Neuronal stem cell (in vitro differentiated cells): ENCODE measurements at regions not wholly inside any gene's neighbourhood (a gene's known extent, or its start where the extent isn't known, plus 50 kb on each side); places are given as distances from the start of the nearest gene placed in this dataset.
"Not testable (repeated sequence)": the region's sequence is repeated elsewhere in the genome, so short reads cannot be mapped to it uniquely, and the experiment has no call there.

ENCODE experiments used
- DNase-seq: peaks from one replicate; pipeline ENCODE4 v3.0.0-alpha.2; 2013; ENCODE audit warnings: low spot score
- H2AFZ ChIP-seq: one replicate; pipeline ENCODE4 v1.6.1; 2013; ENCODE audit warnings: mild to moderate bottlenecking, low read length, inconsistent platforms
- H2AK5ac ChIP-seq: 2 replicates; pipeline ENCODE4 v1.6.1; 2013; ENCODE audit warnings: low read depth, mild to moderate bottlenecking, inconsistent platforms, low read length, moderate library complexity, mixed read lengths
- H2BK120ac ChIP-seq: 2 replicates; pipeline ENCODE4 v1.6.1; 2013; ENCODE audit warnings: low read depth, mild to moderate bottlenecking, inconsistent platforms, low read length, moderate library complexity, mixed read lengths
- H2BK12ac ChIP-seq: one replicate; pipeline ENCODE4 v1.6.1; 2013; ENCODE audit warnings: low read length, inconsistent platforms
- H2BK15ac ChIP-seq: 2 replicates; pipeline ENCODE4 v1.6.1; 2013; ENCODE audit warnings: mild to moderate bottlenecking, low read length, inconsistent platforms, mixed read lengths
- H2BK5ac ChIP-seq: one replicate; pipeline ENCODE4 v1.6.1; 2013; ENCODE audit warnings: inconsistent platforms, mild to moderate bottlenecking, low read length, moderate library complexity
- H3K14ac ChIP-seq: one replicate; pipeline ENCODE4 v1.6.1; 2013; ENCODE audit warnings: low read length, inconsistent platforms
- H3K18ac ChIP-seq: 2 replicates; pipeline ENCODE4 v1.6.1; 2013; ENCODE audit warnings: low read length, inconsistent platforms
- H3K23ac ChIP-seq: 2 replicates; pipeline ENCODE4 v1.6.1; 2013; ENCODE audit warnings: low read depth, mild to moderate bottlenecking, mixed read lengths, low read length, inconsistent platforms; ENCODE audit not compliant: poor library complexity
- H3K27ac ChIP-seq: replicated peaks from 3 replicates; pipeline ENCODE4 v1.5.1; 2013; ENCODE audit warnings: low read length, inconsistent platforms
- H3K27me3 ChIP-seq, 3 experiments: 2 replicates each; pipeline ENCODE4 v1.6.1; 2013; ENCODE audit warnings: low read length in 3 of 3, mild to moderate bottlenecking in 2 of 3, inconsistent platforms in 1 of 3, low read depth in 1 of 3, mixed read lengths in 1 of 3, moderate library complexity in 1 of 3; ENCODE audit not compliant: control insufficient read depth in 3 of 3, insufficient read depth in 3 of 3
- H3K36me3 ChIP-seq, 2 donors: replicated peaks in 1 of 2; 2 replicates each; pipeline ENCODE4 v1.6.1; 2013; ENCODE audit warnings: low read length in 2 of 2; ENCODE audit not compliant: control insufficient read depth in 2 of 2, insufficient read depth in 2 of 2
- H3K4ac ChIP-seq: 2 replicates; pipeline ENCODE4 v1.6.1; 2013; ENCODE audit warnings: inconsistent platforms, mild to moderate bottlenecking, low read length, moderate library complexity
- H3K4me1 ChIP-seq, 2 donors: 1 replicate in 1 of 2; 2 replicates in 1 of 2; pipeline ENCODE4 v1.6.1; 2013; ENCODE audit warnings: low read length in 2 of 2, low read depth in 1 of 2; ENCODE audit not compliant: control insufficient read depth in 2 of 2, insufficient read depth in 1 of 2
- H3K4me2 ChIP-seq: one replicate; pipeline ENCODE4 v1.6.1; 2013; ENCODE audit warnings: mild to moderate bottlenecking, low read length, inconsistent platforms; ENCODE audit not compliant: insufficient read depth, poor library complexity, severe bottlenecking
- H3K4me3 ChIP-seq, 2 donors: 2 replicates each; pipeline ENCODE4 v1.5.1; 2013; ENCODE audit warnings: low read length in 2 of 2, mild to moderate bottlenecking in 2 of 2, inconsistent platforms in 1 of 2, moderate library complexity in 1 of 2
- H3K79me1 ChIP-seq: one replicate; pipeline ENCODE4 v1.6.1; 2013; ENCODE audit warnings: low read depth, mild to moderate bottlenecking, inconsistent platforms, low read length, moderate library complexity
- H3K9ac ChIP-seq: one replicate; pipeline ENCODE4 v1.6.1; 2013; ENCODE audit warnings: mild to moderate bottlenecking, low read depth, low read length, inconsistent platforms; ENCODE audit not compliant: poor library complexity
- H3K9me3 ChIP-seq, 2 donors: replicated peaks in 1 of 2; 2 replicates each; pipeline versions ENCODE3 to v1.6.1; 2013; ENCODE audit warnings: low read length in 2 of 2, mild to moderate bottlenecking in 2 of 2, inconsistent platforms in 1 of 2, low read depth in 1 of 2, mixed read lengths in 1 of 2, moderate library complexity in 1 of 2; ENCODE audit not compliant: control insufficient read depth in 2 of 2, insufficient read depth in 1 of 2
- H4K8ac ChIP-seq: one replicate; pipeline ENCODE4 v1.6.1; 2013; ENCODE audit warnings: low read depth, mild to moderate bottlenecking, inconsistent platforms, low read length, moderate library complexity
- H4K91ac ChIP-seq: one replicate; pipeline ENCODE4 v1.6.1; 2013; ENCODE audit warnings: low read length, low read depth, mild to moderate bottlenecking, inconsistent platforms; ENCODE audit not compliant: poor library complexity
- WGBS, 2 donors: extraction: QIAGEN DNeasy Blood & Tissue Kit; methylation state at CpG; one replicate each; pipeline ENCODE4 v1.1.7; 2013; ENCODE audit warnings: missing lambda C conversion rate in 2 of 2, mixed read lengths in 1 of 2; ENCODE audit not compliant: insufficient read length in 2 of 2, insufficient replicate concordance in 1 of 2; ENCODE audit errors: extremely low coverage in 2 of 2; 5-methylcytosine and 5-hydroxymethylcytosine counted together

- Histone ChIP-seq H3K18ac (no peak overlapping the region), H2BK12ac (no peak overlapping the region), H3K9ac (no peak overlapping the region), H3K14ac (no peak overlapping the region), H4K91ac (no peak overlapping the region), H4K8ac (no peak overlapping the region), H3K4me1 (no peaks in the 10 kb centered on the region), H3K27me3 (peaks cover 0 to 2% (median 0%) of the 10 kb centered on the region in 3 experiments), H3K27ac (no peak overlapping the region), H2AK5ac (no peak overlapping the region), H3K4me3 (no peak overlapping the region), H3K4me2 (no peak overlapping the region), H2BK15ac (no peak overlapping the region), H2BK120ac (no peak overlapping the region), H2BK5ac (no peak overlapping the region), H3K79me1 (no peaks in the 10 kb centered on the region), H3K9me3 (no peaks in the 10 kb centered on the region), H3K4ac (no peak overlapping the region), H3K23ac (no peak overlapping the region), H2AFZ (no peak overlapping the region), H3K36me3 (no peaks in the 10 kb centered on the region)
- WGBS, 2 donors = no CpG with 5 or more reads among the region's 3 CpGs
- no peak for DNase-seq
Measured at GRCh38 chr6:148629592-148630465, 117.0 kb upstream of the UST start.

GRCh38 chr6:148635070-148635743 is 111.6 kb upstream of the UST start:
- no peaks in the 10 kb centered on the region for H3K36me3 ChIP-seq
- H2BK120ac ChIP-seq = no peak overlapping the region
- H3K23ac ChIP-seq = no peak overlapping the region
- H3K4me1 ChIP-seq = no peaks in the 10 kb centered on the region
- H3K9ac ChIP-seq = no peak overlapping the region
- WGBS, 2 donors = no CpG with 5 or more reads among the region's 1 CpG
- no peak overlapping the region for H4K91ac ChIP-seq
- no peaks in the 10 kb centered on the region for H3K79me1 ChIP-seq
- H2BK15ac ChIP-seq = no peak overlapping the region
- H3K18ac ChIP-seq = no peak overlapping the region
- H3K14ac ChIP-seq = no peak overlapping the region
- H3K27ac ChIP-seq = no peak overlapping the region
- H3K4me2 ChIP-seq = no peak overlapping the region
- H3K4me3 ChIP-seq = no peak overlapping the region
- peaks cover 0 to 2% (median 0%) of the 10 kb centered on the region in 3 experiments for H3K27me3 ChIP-seq
- no peak overlapping the region for H4K8ac ChIP-seq
- H2AFZ ChIP-seq = no peak overlapping the region
- H2BK12ac ChIP-seq = no peak overlapping the region
- DNase-seq = no peak
- no peak overlapping the region for H3K4ac ChIP-seq
- no peak overlapping the region for H2BK5ac ChIP-seq
- H2AK5ac ChIP-seq = no peak overlapping the region
- no peaks in the 10 kb centered on the region for H3K9me3 ChIP-seq

GRCh38 chr6:148641836-148642235 is 105.0 kb upstream of the UST start:
- H3K4me1 ChIP-seq, H2BK5ac ChIP-seq, H3K27me3 ChIP-seq, H3K18ac ChIP-seq, H3K4ac ChIP-seq, H4K8ac ChIP-seq, H2BK15ac ChIP-seq, H3K9ac ChIP-seq, H3K14ac ChIP-seq, H2AFZ ChIP-seq, H2BK120ac ChIP-seq, H3K4me2 ChIP-seq, H3K79me1 ChIP-seq, H3K23ac ChIP-seq, H3K4me3 ChIP-seq, H2AK5ac ChIP-seq, H3K27ac ChIP-seq, H4K91ac ChIP-seq, H3K9me3 ChIP-seq, H2BK12ac ChIP-seq, DNase-seq, H3K36me3 ChIP-seq: not testable (repeated sequence)
- no CpG with 5 or more reads among the region's 8 CpGs for WGBS, 2 donors

GRCh38 chr6:148643208-148643607 is 103.6 kb upstream of the UST start:
- H3K27ac ChIP-seq, H3K4me1 ChIP-seq, H3K4ac ChIP-seq, H3K18ac ChIP-seq, H3K9me3 ChIP-seq, H4K91ac ChIP-seq, H2BK120ac ChIP-seq, H3K14ac ChIP-seq, H3K4me2 ChIP-seq, H3K27me3 ChIP-seq, DNase-seq, H4K8ac ChIP-seq, H3K23ac ChIP-seq, H2AK5ac ChIP-seq, H2AFZ ChIP-seq, H2BK12ac ChIP-seq, H2BK15ac ChIP-seq, H2BK5ac ChIP-seq, H3K79me1 ChIP-seq, H3K36me3 ChIP-seq, H3K4me3 ChIP-seq, H3K9ac ChIP-seq: not testable (repeated sequence)
- WGBS, 2 donors = no CpG with 5 or more reads among the region's 5 CpGs
